ENCODE measurements at regions not wholly inside any gene's neighbourhood (a gene's known extent, or its start where the extent isn't known, plus 50 kb on each side); places are given as distances from the start of the nearest gene placed in this dataset.

GRCh38 chr4:43351970-43352806, 459.7 kb downstream of the GRXCR1 start:
- intact Hi-C loops (cut with micrococcal nuclease; ENCODE audit: unreplicated experiment) = loop anchor here (1.0 to 5.0 kb wide), 2 partner anchors 105 to 120 kb away; no protein-coding TSS in a partner anchor
- H3K4me2 ChIP-seq (ENCODE audit: low read depth, low read length) = peak overlapping the region; percentile 49
- 0% methylated on average over 1 of the region's 1 CpG for WGBS (ENCODE audit: low lambda C conversion rate)
- peak overlapping the region; percentile 63 for H3K27ac ChIP-seq (ENCODE audit: extremely low read length, insufficient read depth, low read length)
- in situ Hi-C loops (cut with HindIII; ENCODE audit: extremely low pct_ligation_motif_present, low pct_unique_long_range_greater_than_20kb) = no loop called here
- CTCF ChIA-PET (ENCODE audit: low intra/inter-chr PET ratio, low total read pairs) = no interaction called here
- DNase-seq (ENCODE audit: low spot score) = peak; percentile 86
- H3K79me2 ChIP-seq (ENCODE audit: insufficient read depth, low read length) = no peaks in the 10 kb centered on the region
- H3K9me3 ChIP-seq (ENCODE audit: low read length) = peaks cover 17% of the 10 kb centered on the region
- no peak for FAIRE-seq
- H2AFZ ChIP-seq (ENCODE audit: low read length) = no peak overlapping the region
- no peaks in the 10 kb centered on the region for H3K36me3 ChIP-seq (replicated peaks in 1 of 2; ENCODE audit: control insufficient read depth in 1 of 2, insufficient read depth in 2 of 2, low read length in 2 of 2)
- ATAC-seq = peak; percentile 95
- H3K4me1 ChIP-seq (ENCODE audit: insufficient read depth, low read length) = peaks cover 60% of the 10 kb centered on the region
- H3K27me3 ChIP-seq (ENCODE audit: control insufficient read depth in 1 of 2, insufficient read depth in 2 of 2, low read length in 2 of 2) = no peaks in the 10 kb centered on the region
- no TSS peak for BruUV-seq (replicated peaks)
- peak overlapping the region in 1 of 3 experiments; percentile 17; a peak in 1 of 6 replicates for H3K4me3 ChIP-seq (replicated peaks in 1 of 3; ENCODE audit: insufficient read depth in 1 of 3, low read depth in 2 of 3, low read length in 3 of 3)
- H4K20me1 ChIP-seq (ENCODE audit: insufficient read depth, low read length) = no peaks in the 10 kb centered on the region
- POLR2A ChIA-PET = interaction anchor here (0.7 to 0.8 kb wide), 2 partner anchors 8 to 9 kb away, joined by 3 read pairs; no protein-coding TSS in a partner anchor
- peak overlapping the region; percentile 13; the same call in 1 of the 2 replicates for H3K9ac ChIP-seq (ENCODE audit: insufficient read depth, low read depth, low read length)
- TF ChIP-seq THAP11 (CRISPR knock-in tag; IDR thresholded peaks at IDR 0.05) (0 out of 2 replicates have a peak, but pooled peaks have one; percentile 12), EP300 (IDR thresholded peaks at IDR 0.05; ENCODE audit: low read depth in 2 of 2, low read length in 2 of 2) (peak in 1 of 2 experiments; percentile 52; a peak in 1 of 4 replicates), EP300 (CRISPR knock-in tag; IDR thresholded peaks at IDR 0.05; ENCODE audit: borderline replicate concordance) (no peak), ZNF615 (CRISPR knock-in tag; IDR thresholded peaks at IDR 0.05; ENCODE audit: borderline replicate concordance) (no peak), PCBP2 (optimal IDR thresholded peaks at IDR 0.05; ENCODE audit: low read depth, low read length, poor library complexity, severe bottlenecking) (no peak), ZNF562 (CRISPR knock-in tag; IDR thresholded peaks at IDR 0.05; ENCODE audit: borderline replicate concordance) (no peak), ZNF644 (CRISPR knock-in tag; IDR thresholded peaks at IDR 0.05; ENCODE audit: low read depth) (peak; percentile 80), SNAPC2 (CRISPR knock-in tag; IDR thresholded peaks at IDR 0.05) (no peak), SP140L (CRISPR knock-in tag; IDR thresholded peaks at IDR 0.05; ENCODE audit: borderline replicate concordance) (no peak), TP53 (CRISPR knock-in tag; conservative IDR thresholded peaks at IDR 0.05) (no peak), ZNF337 (CRISPR knock-in tag; IDR thresholded peaks at IDR 0.05; ENCODE audit: borderline replicate concordance, low read depth) (no peak), ZNF720 (CRISPR knock-in tag; IDR thresholded peaks at IDR 0.05) (no peak), RARA (CRISPR knock-in tag; IDR thresholded peaks at IDR 0.05) (peak; percentile 76), SOX6 (IDR thresholded peaks at IDR 0.05) (no peak), SOX6 (CRISPR knock-in tag; IDR thresholded peaks at IDR 0.05) (peak; percentile 68), MAFK (conservative IDR thresholded peaks at IDR 0.05 in 1 of 2, IDR thresholded peaks at IDR 0.05 in 1 of 2; ENCODE audit: low read length in 2 of 2) (peak; percentile 69 to 71), CTCF (CRISPR knock-in tag; IDR thresholded peaks at IDR 0.05) (peak; percentile 67), SMAD1 (CRISPR knock-in tag; IDR thresholded peaks at IDR 0.05; ENCODE audit: borderline replicate concordance, low read depth) (no peak), FOXA1 (IDR thresholded peaks at IDR 0.05) (no peak), FOXA1 (CRISPR knock-in tag; IDR thresholded peaks at IDR 0.05) (peak; percentile 15; the same call in 1 of the 2 replicates), SOX13 (IDR thresholded peaks at IDR 0.05) (no peak), SOX13 (CRISPR knock-in tag; conservative IDR thresholded peaks at IDR 0.05 in 1 of 2, IDR thresholded peaks at IDR 0.05 in 1 of 2) (peak in 1 of 2 experiments; percentile 75; a peak in 2 of 4 replicates)
- TF ChIP-seq, protein P1, sequence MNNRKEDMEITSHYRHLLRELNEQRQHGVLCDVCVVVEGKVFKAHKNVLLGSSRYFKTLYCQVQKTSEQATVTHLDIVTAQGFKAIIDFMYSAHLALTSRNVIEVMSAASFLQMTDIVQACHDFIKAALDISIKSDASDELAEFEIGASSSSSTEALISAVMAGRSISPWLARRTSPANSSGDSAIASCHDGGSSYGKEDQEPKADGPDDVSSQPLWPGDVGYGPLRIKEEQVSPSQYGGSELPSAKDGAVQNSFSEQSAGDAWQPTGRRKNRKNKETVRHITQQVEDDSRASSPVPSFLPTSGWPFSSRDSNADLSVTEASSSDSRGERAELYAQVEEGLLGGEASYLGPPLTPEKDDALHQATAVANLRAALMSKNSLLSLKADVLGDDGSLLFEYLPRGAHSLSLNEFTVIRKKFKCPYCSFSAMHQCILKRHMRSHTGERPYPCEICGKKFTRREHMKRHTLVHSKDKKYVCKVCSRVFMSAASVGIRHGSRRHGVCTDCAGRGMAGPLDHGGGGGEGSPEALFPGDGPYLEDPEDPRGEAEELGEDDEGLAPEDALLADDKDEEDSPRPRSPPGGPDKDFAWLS (CRISPR knock-in tag; IDR thresholded peaks at IDR 0.05; ENCODE audit: borderline replicate concordance) = no peak

Data from HepG2 (cell line).